Stimulated activated CD8-positive, alpha-beta memory T cell treated with anti-CD3 and anti-CD28 coated beads, Interleukin-12 subunit alpha, Interleukin-12 subunit beta, amount 100 ng/mL, for 1 hour (primary cell): ENCODE measurements at regions not wholly inside any gene's neighbourhood (a gene's known extent, or its start where the extent isn't known, plus 50 kb on each side); places are given as distances from the start of the nearest gene placed in this dataset.

ENCODE experiments used
- DNase-seq: peaks from one replicate; pipeline ENCODE4 v3.0.0-alpha.2; 2020; ENCODE audit warnings: low read depth

DNA sequence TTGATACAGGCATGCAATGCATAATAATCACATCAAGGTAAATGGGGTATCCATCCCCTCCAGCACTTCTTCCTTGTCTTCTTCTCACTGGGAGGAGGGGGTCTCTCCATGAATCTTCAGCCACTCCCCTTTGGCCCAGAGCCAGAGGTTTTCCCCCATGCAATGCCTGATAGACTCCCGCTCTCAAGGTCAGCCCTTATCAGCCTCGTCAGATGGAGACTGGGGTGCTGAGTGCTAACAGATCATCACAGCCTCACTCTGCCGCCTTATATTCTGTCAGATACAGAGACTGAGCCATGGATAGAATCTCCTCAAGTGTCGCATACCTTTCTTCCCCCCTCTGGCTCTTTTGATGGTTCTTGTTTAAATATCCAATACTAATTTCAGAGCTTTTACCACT is 503.1 kb downstream of the AACS start:
- no peak for DNase-seq

DNA sequence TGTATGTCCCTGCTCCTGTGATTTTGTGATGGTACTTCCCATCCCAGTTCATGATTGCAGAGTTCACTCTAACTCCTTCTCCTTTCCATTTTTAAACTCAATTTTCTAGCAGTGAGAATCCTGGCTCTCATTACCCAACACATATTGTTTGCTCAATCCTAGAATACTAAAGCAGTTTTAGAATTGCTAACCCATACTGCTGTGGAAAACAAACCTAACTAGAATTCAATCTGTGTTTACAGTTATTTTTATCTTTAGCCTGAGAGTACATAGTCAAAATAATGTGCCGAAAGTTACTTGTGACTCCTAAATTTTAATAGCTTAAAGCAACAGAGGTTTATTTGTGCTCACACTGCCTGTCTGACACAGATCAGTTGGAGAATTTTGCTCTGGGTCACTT is 508.0 kb downstream of the AACS start:
- DNase-seq, result no peak

DNA sequence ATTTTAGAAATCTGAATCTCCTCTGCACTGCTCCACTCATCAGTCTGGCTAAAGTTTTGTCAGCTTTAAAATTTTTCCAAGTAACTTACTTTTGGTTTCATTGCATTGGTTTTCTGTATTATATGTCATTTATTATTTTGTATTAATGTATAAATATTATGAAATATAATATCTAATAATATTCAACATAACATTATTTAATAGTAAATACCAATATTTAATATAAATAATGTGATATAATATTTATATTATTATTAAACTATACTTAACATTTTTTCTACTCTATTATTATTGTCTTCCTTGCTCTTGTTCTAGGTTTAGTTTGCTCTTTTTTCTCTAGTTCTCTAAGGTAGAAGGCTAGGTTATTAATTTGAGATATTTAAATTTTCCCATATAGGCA is 512.1 kb downstream of the AACS start:
- no peak for DNase-seq

DNA sequence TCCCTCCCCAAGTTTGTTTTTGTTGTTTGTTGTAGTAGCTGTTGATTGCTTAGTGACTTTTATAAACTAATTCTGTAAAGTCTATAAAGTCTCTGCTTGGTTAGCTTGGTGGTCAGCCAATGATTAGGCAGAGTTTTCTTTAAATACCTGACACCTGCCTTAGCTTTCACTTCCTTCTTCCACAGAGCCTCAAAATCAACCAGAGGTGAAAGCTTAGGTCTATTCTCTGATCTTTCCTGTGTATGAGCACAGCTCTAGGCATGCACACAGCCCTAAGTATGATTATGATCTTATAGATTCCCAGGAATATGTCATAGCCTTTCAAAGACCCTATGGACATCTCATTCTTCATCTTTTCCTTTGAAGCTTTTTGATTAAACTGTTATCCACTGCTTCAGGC is 514.7 kb downstream of the AACS start:
- no peak for DNase-seq

DNA sequence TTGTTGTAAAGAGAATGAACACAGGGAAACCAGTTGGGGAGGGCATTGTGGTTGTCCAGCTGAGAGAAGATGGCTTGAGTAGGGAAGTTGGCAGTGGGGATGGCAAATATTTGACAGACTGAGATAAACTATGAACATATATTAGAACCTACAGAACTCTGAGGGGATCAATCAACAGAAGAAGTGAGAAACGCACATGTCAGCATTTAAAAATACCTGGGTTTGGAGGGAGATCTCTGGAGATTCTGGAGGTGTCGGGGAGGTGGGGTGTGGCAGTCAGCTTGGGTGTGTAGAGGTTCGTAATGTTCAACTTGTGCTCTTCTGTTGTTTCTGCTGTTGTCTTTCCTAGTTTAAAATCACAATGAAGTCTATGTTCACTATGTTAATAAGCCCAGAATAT is 517.8 kb downstream of the AACS start:
- no peak for DNase-seq

DNA sequence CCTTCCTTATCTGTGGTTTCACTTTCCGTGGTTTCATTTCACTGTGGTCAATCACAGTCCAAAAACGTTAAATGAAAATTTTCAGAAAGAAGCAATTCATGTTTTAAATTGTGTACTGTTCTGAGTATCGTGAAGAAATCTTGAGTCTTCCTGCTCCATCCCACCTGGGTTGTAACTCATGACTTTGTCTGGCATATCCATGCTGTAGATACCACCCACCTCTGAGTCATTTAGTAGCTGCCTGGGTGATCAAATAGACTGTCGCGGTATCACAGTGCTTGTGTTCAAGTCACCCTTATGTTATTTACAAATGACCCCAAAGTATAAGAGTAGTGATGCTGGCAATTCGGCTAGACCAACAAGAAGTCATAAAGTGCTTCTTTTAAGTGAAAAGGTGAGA is 521.2 kb downstream of the AACS start:
- no peak for DNase-seq

DNA sequence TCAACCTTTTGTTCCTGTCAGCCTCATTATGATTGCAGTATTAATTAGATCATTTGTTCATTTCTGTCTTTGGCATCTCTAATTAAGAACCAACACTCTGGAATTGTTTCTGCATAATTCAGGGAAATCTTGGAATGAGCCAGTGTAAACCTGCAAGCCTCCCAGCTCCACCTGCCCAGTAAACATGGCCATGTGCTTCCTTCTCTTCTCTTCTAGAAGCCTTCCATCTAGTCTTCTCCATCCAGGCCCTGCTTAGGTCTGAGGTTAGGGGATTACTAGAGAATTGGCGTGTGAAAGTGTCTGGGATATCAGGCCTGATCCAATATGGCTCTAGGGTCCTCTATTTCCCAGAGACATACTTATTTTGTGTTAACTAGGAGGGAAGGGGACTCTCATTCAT is 528.0 kb downstream of the AACS start:
- DNase-seq, result no peak

DNA sequence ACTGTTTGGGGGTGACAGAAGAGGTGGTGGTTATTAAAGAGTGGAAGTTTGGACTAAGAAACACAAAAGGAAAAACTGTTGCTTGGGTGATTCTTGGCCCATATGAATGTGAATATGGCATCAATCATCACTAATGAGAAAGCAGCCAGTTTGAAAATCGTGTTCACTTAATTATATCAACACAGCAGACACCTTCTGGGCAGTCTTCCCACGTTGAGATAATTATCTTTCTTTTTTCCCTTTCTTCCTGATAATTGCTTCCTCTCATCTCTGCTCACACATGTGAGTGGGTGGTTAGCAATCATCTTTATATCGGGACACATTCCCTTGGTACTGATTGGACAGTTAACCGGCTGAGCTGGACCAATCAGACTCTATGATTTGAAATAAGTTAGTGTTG is 539.7 kb downstream of the AACS start:
- no peak for DNase-seq

DNA sequence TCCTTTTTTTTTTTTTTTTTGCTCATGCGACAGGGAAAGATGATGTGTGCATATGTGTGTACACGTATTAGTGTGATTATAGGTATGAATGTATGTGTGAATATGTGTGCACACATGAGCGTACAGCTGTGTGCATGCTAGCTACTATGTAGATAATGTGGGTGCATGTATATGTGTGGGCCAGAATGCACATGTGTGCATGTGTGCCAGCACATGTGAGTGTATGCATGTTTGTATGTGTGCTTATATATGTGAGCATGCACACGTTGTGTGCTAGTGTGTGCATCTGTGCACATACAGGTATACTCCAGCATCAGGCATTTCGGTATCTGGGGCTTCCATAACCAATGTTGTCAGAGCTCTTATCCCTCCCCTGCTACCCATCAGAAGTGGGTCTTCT is 541.1 kb downstream of the AACS start:
- DNase-seq, result no peak

DNA sequence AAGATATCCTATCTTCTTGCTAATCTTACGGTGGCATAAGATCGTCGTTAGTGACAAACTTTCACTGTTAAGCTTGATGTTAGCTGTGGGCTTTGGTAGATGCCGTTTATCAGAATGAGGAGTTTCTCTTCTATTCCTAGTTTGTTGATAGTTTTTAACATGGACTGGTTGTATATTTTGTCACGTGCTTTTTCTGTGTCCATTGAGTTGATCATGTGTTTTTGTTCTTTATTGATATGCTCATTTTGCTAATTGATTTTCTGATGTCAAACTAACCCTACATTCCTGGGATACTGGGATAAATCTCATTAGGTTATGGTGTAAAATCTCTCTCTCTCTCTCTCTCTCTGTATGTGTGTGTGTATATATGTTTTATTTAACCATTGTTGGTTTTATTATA is 545.1 kb downstream of the AACS start:
- no peak for DNase-seq

DNA sequence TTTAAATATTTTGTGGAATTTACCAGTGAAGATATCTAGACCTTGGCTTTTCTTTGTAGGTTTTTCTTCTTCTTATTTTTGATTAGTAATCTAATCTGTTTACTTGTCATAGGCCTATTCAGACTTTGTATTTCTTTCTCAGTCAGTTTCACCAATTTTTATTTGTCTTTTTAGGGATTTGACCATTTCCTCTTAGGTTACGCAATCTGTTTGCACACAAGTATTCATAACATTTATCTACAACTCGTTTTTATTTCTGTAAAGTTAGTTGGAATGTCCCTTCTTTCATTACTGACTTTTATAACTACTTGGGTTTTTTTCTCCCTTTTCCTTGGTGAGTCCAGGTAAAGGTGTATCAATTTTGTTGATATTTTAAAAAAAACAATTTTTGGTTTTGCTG is 545.7 kb downstream of the AACS start:
- no peak for DNase-seq

DNA sequence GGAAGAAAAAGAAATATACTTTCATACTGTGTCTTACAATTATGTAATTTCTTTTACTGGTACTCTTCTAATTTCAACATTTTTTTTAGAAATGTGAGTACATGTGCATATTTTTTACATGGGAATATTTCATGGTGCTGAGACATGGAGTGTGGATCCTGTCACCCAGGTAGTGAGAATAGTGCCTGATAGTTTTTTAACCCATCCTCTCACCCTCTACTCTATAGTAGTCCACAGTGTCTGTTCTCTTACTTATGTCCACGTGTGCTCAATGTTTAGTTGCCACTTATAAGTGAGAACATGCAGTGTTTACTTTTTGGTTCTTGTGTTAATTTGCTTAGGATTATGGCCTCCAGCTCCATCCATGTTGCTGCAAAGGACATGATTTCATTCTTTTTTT is 548.8 kb downstream of the AACS start:
- DNase-seq, result no peak

DNA sequence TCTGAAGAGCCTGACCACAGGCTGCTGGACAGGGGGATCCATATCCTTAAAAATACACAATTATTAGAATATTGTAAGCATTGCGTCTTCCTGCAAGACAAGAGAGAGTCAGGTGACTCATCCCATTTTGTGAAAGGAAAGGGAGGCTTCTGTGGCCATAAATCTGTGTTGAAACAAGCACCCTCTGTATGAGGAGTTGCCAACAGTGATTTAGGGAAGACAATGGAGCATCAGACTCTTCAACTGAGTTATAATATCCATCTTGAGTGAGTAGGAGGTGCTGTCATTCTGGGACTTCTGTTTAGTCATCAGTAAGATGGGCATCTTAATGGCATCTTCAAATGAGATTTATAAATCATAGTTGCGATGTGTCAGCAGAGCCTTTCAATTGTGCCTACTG is 554.5 kb downstream of the AACS start:
- no peak for DNase-seq

DNA sequence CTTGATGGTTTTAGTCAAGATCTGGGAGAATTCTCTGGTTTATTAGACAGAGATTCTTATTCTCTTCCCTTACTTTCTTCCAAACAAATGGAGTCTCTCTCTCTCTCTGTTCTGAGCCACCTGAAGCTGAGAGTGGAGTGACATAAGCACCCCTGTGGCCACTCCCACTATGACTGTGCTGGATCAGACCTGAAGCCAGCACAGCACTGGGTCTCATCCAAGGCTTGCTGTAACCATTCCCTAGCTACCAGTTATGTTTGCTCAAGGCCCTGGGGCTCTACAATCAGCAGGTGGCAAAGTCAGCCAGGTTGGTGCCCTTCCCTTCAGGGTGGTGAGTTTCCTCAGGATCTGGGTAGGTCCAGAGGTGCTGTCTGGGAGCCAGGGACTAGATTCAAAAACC is 568.5 kb downstream of the AACS start:
- no peak for DNase-seq

DNA sequence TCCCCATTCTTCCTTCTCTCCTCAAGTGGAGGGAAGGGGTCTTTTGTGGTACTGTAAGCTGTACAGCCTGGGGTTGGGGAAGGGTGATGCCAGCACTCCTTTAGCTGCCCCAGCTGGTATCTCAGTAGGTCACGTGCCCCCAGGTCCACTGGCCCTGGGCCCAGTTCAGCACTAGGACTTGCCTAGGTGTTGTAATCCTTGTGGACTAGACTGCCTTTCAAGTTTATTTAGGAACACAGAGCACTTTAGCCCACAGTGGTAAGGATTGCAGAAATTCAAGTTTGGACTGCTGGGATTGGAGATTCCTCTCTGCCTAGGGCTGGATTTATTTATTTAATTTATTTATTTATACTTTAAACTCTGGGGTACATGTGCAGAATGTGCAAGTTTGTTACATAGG is 569.6 kb downstream of the AACS start:
- DNase-seq, result no peak

DNA sequence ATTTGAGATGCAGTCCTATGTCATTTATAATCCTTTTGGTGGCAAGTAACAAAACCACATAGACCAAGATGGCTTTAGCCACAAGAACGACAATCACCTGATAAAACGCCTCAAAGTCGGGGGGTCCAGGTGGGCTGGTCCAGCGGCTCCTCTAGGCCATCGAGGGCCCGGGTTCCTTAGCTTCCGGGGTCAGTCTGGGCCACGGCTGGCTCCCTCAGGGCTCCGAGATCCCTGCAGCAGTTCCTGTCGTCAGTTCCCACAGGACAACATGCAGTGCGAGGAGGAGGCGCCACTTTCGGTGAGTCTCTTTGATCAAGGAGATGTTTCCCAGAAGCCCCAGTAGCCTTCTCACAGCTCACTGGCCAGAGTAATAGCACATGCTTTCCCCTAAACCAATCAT is 574.6 kb downstream of the AACS start:
- no peak for DNase-seq

DNA sequence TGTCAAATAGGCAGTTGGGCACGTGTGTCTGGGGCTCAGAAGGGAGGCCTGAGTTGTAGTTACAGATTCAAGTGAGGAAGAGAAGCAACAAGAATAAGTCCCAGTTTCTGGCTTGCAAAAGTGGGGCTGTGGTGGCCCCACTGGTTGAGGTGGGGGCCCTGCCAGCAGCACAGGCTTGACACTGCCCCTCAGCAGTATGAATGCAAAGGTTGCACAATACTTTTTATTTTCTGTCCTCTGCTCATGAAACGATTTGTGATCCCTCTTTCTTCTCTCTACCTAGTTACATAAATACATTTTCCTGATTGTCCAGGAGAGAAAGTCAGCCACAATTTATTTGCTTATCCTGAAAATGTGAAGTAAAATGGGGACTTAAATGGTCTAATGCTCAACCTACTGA is 577.8 kb downstream of the AACS start:
- DNase-seq, result no peak

DNA sequence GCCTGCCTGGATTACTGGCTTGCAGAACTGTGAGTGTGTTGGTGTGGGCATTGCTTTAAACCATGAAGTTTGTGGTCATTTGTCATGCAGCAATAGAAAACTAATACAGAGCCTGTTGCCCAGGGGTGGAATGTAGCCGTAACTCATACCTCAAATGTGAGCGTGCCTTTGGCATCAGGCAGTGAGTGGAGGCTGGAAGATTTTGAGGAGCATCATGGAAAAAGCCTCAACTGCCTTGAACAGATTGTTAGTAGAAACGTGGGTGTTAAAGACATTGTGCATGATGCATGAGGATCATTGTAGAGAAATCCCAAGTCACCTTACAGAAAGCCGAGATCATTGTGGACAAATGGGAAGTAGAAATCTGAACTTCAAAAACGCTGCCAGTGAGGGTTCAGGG is 580.5 kb downstream of the AACS start:
- no peak for DNase-seq

DNA sequence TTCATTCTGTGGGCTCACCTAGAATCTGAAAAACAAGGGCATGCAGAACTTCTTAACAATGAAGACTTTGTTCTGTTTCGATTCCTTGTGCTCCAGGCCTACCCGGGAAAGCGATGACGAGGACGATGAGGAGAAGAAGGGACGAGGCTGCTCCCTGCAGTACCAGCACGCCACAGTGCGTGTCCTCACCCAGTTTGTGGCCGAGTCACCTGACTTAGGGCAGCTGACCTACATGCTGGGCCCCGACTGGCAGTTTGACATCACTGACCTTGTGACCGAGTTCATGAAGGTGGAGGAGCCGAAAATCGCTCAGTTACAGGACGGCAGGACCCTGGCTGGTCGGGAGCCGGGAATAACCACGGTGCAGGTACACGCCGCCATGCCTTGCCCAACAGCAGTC is 585.4 kb downstream of the AACS start:
- DNase-seq, result no peak

DNA sequence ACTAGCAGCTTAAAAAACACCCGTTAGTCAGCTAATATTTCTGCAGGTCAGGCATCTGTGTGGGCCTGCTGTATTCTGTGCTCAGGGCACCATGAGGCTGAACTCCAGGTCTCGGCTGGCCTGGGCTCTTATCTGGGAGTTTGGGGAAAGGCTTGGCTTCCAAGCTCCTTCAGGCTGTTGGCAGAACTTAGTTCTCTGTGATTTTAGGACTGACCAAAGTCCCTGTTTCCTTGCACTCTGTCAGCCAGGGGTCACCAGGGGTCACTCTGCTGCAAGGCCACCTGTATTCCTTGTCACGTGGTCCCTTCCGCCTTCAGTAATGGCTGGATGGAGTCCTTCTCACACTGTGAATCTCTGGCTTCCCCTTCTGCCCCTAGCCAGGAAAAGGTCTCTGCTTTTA is 586.4 kb downstream of the AACS start:
- DNase-seq, result no peak

DNA sequence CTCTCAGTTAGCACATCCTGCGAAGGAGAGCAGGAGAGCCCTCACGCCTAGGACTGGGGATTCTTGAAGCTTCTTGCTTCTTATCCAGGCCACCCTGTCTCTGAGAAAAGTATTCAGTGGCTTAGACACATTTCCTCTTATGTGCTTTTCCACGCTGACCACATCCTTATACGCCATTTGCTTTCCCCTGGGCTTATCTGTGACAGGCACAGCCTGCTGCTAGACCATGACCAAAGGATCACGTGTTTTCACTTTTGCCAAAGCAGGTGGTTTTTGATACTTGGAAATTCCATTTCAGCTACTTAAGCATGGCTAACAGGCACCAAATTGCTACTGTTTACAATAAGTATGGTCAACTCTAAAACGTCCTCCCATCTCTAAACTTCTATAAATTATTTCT is 587.4 kb downstream of the AACS start:
- DNase-seq, result no peak

DNA sequence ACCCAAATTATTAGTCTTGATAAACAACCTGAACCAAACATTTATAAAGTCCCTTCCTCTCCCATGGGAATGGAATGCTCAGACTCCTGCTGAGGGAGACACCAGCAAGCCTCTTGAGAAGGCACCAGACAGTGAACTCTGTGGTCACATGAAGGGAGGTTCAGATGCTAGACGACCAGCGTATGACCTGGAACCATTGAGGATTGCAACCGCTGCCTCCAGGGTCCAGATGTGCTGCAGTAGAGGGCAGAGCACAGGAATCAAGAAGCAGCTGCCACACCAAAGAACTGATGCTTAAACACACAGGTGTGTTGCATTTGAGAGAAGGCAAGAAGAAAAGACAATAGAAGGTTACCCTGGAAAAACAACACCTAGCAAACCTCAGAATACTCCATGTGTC is 592.4 kb downstream of the AACS start:
- no peak for DNase-seq

DNA sequence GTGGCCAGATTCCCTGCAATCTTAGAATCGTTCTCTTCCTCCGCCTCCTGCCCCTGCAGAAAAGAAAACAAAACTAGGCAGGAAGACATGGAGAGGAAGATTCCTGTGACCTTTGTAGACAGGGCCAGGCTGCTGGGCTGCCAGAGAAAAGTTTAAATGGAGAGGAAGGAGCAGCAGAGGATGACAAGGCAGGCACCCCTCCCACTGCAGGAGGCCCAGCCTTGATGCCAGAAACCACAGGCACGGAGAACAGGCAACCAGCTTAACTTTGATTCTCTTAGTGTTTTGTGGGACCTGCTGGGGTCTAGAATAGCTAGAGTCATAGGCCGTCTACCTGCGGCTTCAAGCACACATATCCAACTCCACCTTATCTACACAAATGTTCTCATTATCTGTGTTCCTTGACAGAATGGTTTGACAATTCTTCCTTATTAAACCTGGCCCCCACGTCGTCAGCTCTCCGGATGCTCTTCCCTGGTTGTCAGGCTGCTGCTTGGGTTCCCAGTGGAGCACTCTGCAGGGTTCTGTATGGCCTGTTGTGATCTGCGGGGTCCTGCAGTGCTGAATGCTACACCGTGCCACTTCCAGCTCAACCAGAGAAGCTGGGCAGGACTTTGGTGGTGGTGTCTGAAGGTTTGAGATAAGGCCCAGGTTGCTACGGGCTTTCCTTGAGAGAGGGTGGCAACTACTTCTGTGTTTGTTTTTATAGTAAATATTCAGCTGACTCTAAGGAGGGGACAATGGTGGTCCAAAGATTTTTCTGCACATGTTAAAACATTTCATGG is 609.5 kb downstream of the AACS start:
- DNase-seq, result no peak

DNA sequence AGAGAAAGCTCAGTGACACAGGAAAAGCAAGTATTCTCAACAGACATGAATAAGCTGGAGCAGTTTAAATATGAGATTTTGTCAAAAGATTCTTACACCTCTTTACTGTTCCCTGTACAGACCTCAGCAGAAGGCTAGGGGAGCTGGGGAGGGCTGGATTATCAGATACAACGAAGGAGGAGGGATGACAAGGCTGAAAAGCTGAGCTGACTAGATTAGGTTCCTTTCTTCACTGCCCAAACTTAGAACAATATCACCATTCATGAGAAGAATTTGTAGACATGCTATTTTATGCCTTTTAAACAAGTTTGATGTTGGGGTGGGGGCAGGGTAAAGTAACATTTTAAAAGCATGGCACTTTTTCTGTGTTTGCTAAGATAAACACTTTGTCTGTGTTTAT is 611.1 kb downstream of the AACS start:
- no peak for DNase-seq

DNA sequence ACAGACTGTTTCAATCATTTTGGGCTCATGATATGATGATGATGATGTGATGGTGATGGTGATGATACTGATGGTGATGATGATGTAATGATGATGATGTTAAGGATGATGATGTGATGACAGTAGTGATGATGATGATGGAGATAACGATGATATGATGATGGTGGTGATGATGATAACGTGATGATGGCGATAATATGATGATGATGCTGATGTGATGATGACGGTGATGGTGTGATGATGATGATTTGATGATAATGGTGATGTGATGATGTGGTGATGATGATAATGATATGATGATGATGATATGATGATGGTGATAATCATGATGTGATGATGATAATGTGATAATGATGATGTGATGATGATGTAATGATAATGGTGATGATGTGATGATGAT is 612.6 kb downstream of the AACS start:
- DNase-seq, result no peak
